Fibroblast of mammary gland (primary cell): ENCODE measurements at regions not wholly inside any gene's neighbourhood (a gene's known extent, or its start where the extent isn't known, plus 50 kb on each side); places are given as distances from the start of the nearest gene placed in this dataset.

ENCODE experiments used
- DNase-seq: peaks from one replicate; pipeline ENCODE4 v3.0.0-alpha.2; 2010; ENCODE audit warnings: low read depth
- H3K4me3 ChIP-seq: 2 replicates; pipeline ENCODE4 v1.5.1; 2011; ENCODE audit warnings: low read depth, mild to moderate bottlenecking, low read length, moderate library complexity; ENCODE audit not compliant: control insufficient read depth
- CTCF ChIP-seq: conservative IDR thresholded peaks from 2 replicates; pipeline ENCODE4 v1.5.1; 2011; ENCODE audit warnings: low read depth, low read length, inconsistent platforms; ENCODE audit not compliant: control insufficient read depth, insufficient read depth

- peak; percentile 77 for DNase-seq
- no peak overlapping the region for H3K4me3 ChIP-seq
- TF ChIP-seq CTCF: no peak
These were observed 311.6 kb downstream of the AASDHPPT start for GRCh38 chr11:106389101-106389500.

- DNase-seq: no peak
- TF ChIP-seq CTCF: no peak
- no peak overlapping the region for H3K4me3 ChIP-seq
These were observed 312.6 kb downstream of the AASDHPPT start for GRCh38 chr11:106390078-106390477.

DNA sequence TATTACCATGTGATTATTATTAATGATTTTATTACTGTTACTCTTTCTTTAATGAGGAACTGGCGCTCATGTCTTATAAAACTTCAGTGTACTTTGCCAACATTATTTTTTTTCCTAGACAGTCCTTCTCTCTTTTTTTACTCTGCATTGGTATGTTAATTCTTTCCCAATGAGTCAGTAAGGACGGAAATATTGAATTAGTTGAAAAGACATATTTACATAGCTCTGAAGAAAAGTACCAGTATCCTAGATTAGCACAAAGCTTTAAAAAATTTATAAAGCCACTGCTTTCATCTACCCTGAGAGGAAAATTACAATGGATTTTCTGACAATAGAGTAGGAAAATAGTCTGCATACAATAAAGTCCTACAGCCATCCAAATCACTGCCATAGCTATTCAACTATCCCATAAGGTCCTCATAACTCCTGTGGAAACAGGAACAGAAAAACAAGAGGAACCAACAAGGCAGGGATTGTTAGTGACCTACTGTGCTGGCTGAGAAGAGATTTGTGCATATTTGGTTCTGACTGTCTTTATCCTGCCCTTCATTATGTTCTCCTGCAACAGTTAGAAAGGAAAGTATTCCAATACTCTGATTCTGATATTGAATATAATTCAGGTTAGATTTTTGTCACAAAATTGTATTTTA, 314.4 kb downstream of the AASDHPPT start:
- no peak for TF ChIP-seq CTCF
- no peak overlapping the region for H3K4me3 ChIP-seq
- DNase-seq: peak; percentile 44

GRCh38 chr11:106395716-106396349, 318.4 kb downstream of the AASDHPPT start:
- TF ChIP-seq CTCF: no peak
- no peak overlapping the region for H3K4me3 ChIP-seq
- DNase-seq: peak; percentile 30

DNA sequence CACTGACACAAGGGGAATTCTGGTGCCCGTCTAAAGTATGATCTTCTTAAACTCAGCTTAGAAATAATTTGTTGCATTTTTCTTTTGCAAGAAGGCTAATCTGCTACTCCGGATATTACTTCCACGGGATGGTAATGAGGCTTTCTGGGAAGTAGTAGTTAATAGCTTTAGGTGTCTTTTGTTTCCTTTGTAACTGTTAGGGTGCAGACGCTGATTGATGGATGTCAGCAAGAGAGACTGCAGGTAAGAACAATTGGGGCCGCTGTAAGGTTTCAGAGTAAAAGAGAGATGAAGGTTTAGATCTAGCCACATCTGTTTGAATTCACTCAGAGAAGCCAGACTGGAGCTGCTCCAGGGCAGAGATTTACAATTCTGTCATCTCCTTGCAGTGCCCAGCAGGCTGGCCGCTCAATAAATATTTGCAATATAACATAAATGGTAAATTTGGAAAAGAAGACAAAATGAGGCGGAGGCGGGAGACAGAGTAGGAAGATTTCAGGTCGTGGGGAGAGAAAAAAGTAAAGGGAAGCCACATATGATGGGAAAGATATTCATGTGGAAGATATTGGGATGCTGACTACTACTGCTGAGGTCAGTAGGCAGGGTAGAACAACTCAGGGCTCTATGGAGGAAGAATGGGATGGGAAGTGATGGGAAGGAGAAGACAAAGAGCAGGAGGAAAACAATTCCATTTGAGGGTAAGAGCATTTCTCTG, 320.5 kb downstream of the AASDHPPT start:
- no peak overlapping the region for H3K4me3 ChIP-seq
- TF ChIP-seq CTCF: no peak
- DNase-seq: peak; percentile 39

GRCh38 chr11:106398502-106399075, 321.1 kb downstream of the AASDHPPT start:
- no peak for TF ChIP-seq CTCF
- no peak for DNase-seq
- H3K4me3 ChIP-seq: no peak overlapping the region
